ENCODE measurements at regions not wholly inside any gene's neighbourhood (a gene's known extent, or its start where the extent isn't known, plus 50 kb on each side); places are given as distances from the start of the nearest gene placed in this dataset.
A peak's percentile ranks its signal among the peaks of the same experiment; 100 is the strongest.

DNA sequence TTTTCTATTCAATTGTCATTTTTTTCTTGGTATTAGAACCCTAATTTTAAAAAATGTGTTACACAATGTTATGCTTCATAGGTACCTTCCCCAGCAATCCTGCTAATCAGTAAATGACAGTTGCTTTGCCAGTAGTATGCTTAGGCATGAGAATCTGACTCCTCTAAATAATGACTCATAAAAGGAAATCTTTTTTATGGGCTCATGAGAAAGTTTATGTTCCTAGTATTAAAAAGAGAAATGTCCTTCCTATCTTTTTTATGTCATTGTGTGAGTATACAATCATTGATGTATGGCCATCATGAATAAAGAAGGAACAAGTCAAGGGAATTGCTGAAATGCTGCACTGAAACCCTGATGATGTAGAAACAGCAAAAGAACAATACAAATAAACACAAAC lies 1237.7 kb upstream of the PCDH20 start (continued):
- TF ChIP-seq ZNF462 (CRISPR knock-in tag; IDR thresholded peaks at IDR 0.05) = no peak
- TF ChIP-seq ZNF331 (CRISPR knock-in tag; IDR thresholded peaks at IDR 0.05; ENCODE audit: low read depth) = no peak
- no peak for TF ChIP-seq EZH2phosphoT487 (IDR thresholded peaks at IDR 0.05; ENCODE audit: unreplicated experiment)
- TF ChIP-seq CTCF (conservative IDR thresholded peaks at IDR 0.05; ENCODE audit: low read depth in 2 of 2) = no peak

DNA sequence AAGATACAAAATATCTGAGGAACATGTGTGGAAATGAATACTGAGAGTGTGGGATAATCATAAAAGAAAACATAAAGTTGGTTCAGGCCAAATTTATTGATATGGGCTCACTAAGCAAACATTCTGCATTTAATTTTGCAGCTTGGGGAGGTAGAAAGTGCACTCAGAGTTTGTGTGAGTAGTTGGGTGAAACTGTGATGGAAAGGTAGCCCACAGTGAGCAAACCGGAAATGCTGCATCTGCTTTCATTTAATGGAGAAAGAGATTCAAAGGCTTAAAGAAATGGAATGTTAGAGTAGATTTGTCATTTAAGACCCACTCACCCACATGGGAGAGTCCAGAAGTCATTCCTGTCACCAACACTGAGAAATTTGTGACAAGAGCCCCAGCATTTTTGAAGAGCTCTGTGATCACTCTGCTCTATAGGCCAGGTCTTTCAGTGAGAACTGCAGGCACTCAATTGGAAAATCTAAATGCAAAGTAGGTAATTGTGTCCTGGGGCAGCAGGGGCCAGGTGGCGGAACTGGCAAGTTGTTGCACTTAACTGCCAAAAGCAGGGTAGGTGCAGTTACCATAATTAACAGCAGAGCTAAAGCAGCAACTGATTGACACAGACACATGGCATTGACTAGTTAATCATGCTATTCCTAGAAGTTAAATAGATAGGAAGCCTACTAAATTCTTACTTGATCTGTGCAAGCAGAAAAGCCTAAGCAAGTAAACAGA lies 1228.3 kb upstream of the PCDH20 start:
- Histone ChIP-seq H4K20me1 (replicated peaks; ENCODE audit: insufficient read depth) (no peaks in the 10 kb centered on the region), H3K27ac (ENCODE audit: low read depth) (no peak overlapping the region), H3K79me2 (replicated peaks; ENCODE audit: insufficient read depth) (no peaks in the 10 kb centered on the region), H3K4me3 (no peak overlapping the region), H3K9me2 (ENCODE audit: insufficient read depth) (peaks cover 5% of the 10 kb centered on the region; the same call in 1 of the 2 replicates), H3K4me2 (no peak overlapping the region), H3F3A (replicated peaks; ENCODE audit: low read depth) (no peaks in the 10 kb centered on the region), H2AFZ (peak overlapping the region; percentile 91; the same call in 1 of the 2 replicates), H3K36me3 (ENCODE audit: insufficient read depth) (no peaks in the 10 kb centered on the region), H3K27me3 (ENCODE audit: insufficient read depth) (no peaks in the 10 kb centered on the region), H3K4me1 (ENCODE audit: insufficient read depth) (no peaks in the 10 kb centered on the region)
- DNase-seq (ENCODE audit: low spot score) (peak; percentile 18), ATAC-seq (peak; percentile 58)
- Mint-ChIP-seq H3K9me3 (peaks cover 9% of the 10 kb centered on the region; the same call in 2 of the 3 replicates), H3K4me1 (peaks cover 7% of the 10 kb centered on the region; the same call in 2 of the 3 replicates), H3K4me3 (no peak overlapping the region), H3K36me3 (ENCODE audit: low read depth) (peaks cover 5% of the 10 kb centered on the region; the same call in 1 of the 3 replicates), H3K27me3 (ENCODE audit: insufficient read depth, low read depth, poor library complexity) (no peaks in the 10 kb centered on the region), H3K27ac (no peak overlapping the region)
- TF ChIP-seq NANOG (IDR thresholded peaks at IDR 0.05; ENCODE audit: borderline replicate concordance) (no peak), POLR2AphosphoS5 (IDR thresholded peaks at IDR 0.05; ENCODE audit: low read depth) (no peak), CTCF (conservative IDR thresholded peaks at IDR 0.05; ENCODE audit: low read depth in 2 of 2) (no peak), ZNF114 (CRISPR knock-in tag; IDR thresholded peaks at IDR 0.05) (no peak), CREB1 (CRISPR knock-in tag; IDR thresholded peaks at IDR 0.05; ENCODE audit: low read depth) (no peak), ZNF331 (CRISPR knock-in tag; IDR thresholded peaks at IDR 0.05; ENCODE audit: low read depth) (no peak), JUNB (IDR thresholded peaks at IDR 0.05; ENCODE audit: unreplicated experiment) (no peak), REST (IDR thresholded peaks at IDR 0.05; ENCODE audit: unreplicated experiment) (no peak)

Measured in GM23338 (cell line).